K562 (cell line): ENCODE measurements at regions not wholly inside any gene's neighbourhood (a gene's known extent, or its start where the extent isn't known, plus 50 kb on each side); places are given as distances from the start of the nearest gene placed in this dataset.

Experiments
- EZH2 ChIP-seq: IDR thresholded peaks from 2 replicates; pipeline ENCODE4 v1.6.1; 2012; ENCODE audit warnings: low read depth, mild to moderate bottlenecking, inconsistent platforms, low read length, borderline replicate concordance
- FIP1L1 ChIP-seq: fragments of 200-400 bp; formaldehyde crosslinking; IDR thresholded peaks from 2 replicates; pipeline ENCODE4 v1.6.1; 2018; ENCODE audit warnings: mild to moderate bottlenecking, low read depth, low read length; ENCODE audit not compliant: poor library complexity, severe bottlenecking
- PATZ1 ChIP-seq: fragments of 250-450 bp; sonication (Bioruptor Pico); IDR thresholded peaks from 2 replicates; pipeline ENCODE4 v1.5.0; 2020; ENCODE audit warnings: mild to moderate bottlenecking, borderline replicate concordance
- PREB ChIP-seq: sonication (generic); formaldehyde crosslinking; IDR thresholded peaks from 2 replicates; pipeline ENCODE4 v1.8.1; 2023; ENCODE audit warnings: mild to moderate bottlenecking, missing genetic modification reagents
- SMARCC2 ChIP-seq: fragments of 450-650 bp; IDR thresholded peaks from 2 replicates; pipeline ENCODE4 v1.6.1; 2017; ENCODE audit warnings: antibody characterized with exemption, moderate library complexity, mild to moderate bottlenecking, low read depth
- YBX1 ChIP-seq: fragments of 450-650 bp; IDR thresholded peaks from 2 replicates; pipeline ENCODE4 v1.7.1; 2016; ENCODE audit warnings: mild to moderate bottlenecking
- ZBTB49 ChIP-seq: sonication (generic); formaldehyde crosslinking; IDR thresholded peaks from 2 replicates; pipeline ENCODE4 v1.8.0; 2022; ENCODE audit warnings: missing genetic modification reagents, mild to moderate bottlenecking, borderline replicate concordance
- TF ChIP-seq, protein P1 (sequence below): conservative IDR thresholded peaks from 2 replicates; pipeline ENCODE4 v1.6.1; 2011; ENCODE audit warnings: low read depth, mild to moderate bottlenecking, low read length; ENCODE audit not compliant: control insufficient read depth

- TF ChIP-seq PATZ1 (CRISPR knock-in tag), result no peak
- TF ChIP-seq ZBTB49 (CRISPR knock-in tag), result no peak
- no peak for TF ChIP-seq SMARCC2
- TF ChIP-seq PREB (CRISPR knock-in tag), result no peak
- TF ChIP-seq FIP1L1, result no peak
- TF ChIP-seq, protein P1, sequence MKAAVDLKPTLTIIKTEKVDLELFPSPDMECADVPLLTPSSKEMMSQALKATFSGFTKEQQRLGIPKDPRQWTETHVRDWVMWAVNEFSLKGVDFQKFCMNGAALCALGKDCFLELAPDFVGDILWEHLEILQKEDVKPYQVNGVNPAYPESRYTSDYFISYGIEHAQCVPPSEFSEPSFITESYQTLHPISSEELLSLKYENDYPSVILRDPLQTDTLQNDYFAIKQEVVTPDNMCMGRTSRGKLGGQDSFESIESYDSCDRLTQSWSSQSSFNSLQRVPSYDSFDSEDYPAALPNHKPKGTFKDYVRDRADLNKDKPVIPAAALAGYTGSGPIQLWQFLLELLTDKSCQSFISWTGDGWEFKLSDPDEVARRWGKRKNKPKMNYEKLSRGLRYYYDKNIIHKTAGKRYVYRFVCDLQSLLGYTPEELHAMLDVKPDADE, result no peak
- TF ChIP-seq EZH2, result no peak
- TF ChIP-seq YBX1, result no peak
Observed at GRCh38 chr4:182189103-182189878, 53.9 kb upstream of the TENM3 start.
